Osteocyte (in vitro differentiated cells): ENCODE measurements at regions not wholly inside any gene's neighbourhood (a gene's known extent, or its start where the extent isn't known, plus 50 kb on each side); places are given as distances from the start of the nearest gene placed in this dataset.
"Not testable (repeated sequence)": the region's sequence is repeated elsewhere in the genome, so short reads cannot be mapped to it uniquely, and the experiment has no call there.

Source experiments
- DNase-seq: peaks from one replicate; pipeline ENCODE4 v3.0.0; 2021; ENCODE audit warnings: mixed read lengths; ENCODE audit not compliant: unreplicated experiment; ENCODE audit errors: extremely low spot score
- H3K27ac Mint-ChIP-seq: one replicate; pipeline ENCODE4 v1.8.0; 2021; ENCODE audit warnings: mild to moderate bottlenecking, mixed read lengths; ENCODE audit not compliant: unreplicated experiment
- H3K27me3 Mint-ChIP-seq: one replicate; pipeline ENCODE4 v1.8.0; 2021; ENCODE audit warnings: mixed read lengths; ENCODE audit not compliant: unreplicated experiment
- H3K36me3 Mint-ChIP-seq: one replicate; pipeline ENCODE4 v1.8.0; 2021; ENCODE audit warnings: mixed read lengths; ENCODE audit not compliant: unreplicated experiment
- H3K4me1 Mint-ChIP-seq: one replicate; pipeline ENCODE4 v1.8.0; 2021; ENCODE audit warnings: mixed read lengths; ENCODE audit not compliant: unreplicated experiment
- H3K4me3 Mint-ChIP-seq: one replicate; pipeline ENCODE4 v1.8.0; 2021; ENCODE audit warnings: mild to moderate bottlenecking, moderate library complexity, mixed read lengths; ENCODE audit not compliant: unreplicated experiment
- H3K9me3 Mint-ChIP-seq: one replicate; pipeline ENCODE4 v1.8.0; 2021; ENCODE audit warnings: mixed read lengths; ENCODE audit not compliant: unreplicated experiment
- CTCF ChIP-seq: fragments of 200-600 bp; sonication (generic); IDR thresholded peaks from 2 replicates; pipeline ENCODE4 v1.5.0; 2021; ENCODE audit warnings: antibody characterized with exemption, mild to moderate bottlenecking, moderate library complexity

GRCh38 chr9:33698267-33698666 lies 97.1 kb upstream of the PRSS3 start:
- H3K4me3 Mint-ChIP-seq: no peak overlapping the region
- no peak overlapping the region for H3K27ac Mint-ChIP-seq
- peaks cover 61% of the 10 kb centered on the region for H3K27me3 Mint-ChIP-seq
- no peaks in the 10 kb centered on the region for H3K36me3 Mint-ChIP-seq
- H3K9me3 Mint-ChIP-seq: no peaks in the 10 kb centered on the region
- H3K4me1 Mint-ChIP-seq: no peaks in the 10 kb centered on the region
- no peak for DNase-seq
- no peak for TF ChIP-seq CTCF

- not testable (repeated sequence) for H3K27ac Mint-ChIP-seq, H3K36me3 Mint-ChIP-seq, H3K4me3 Mint-ChIP-seq, H3K9me3 Mint-ChIP-seq, DNase-seq, H3K4me1 Mint-ChIP-seq
- peaks cover 48% of the 10 kb centered on the region for H3K27me3 Mint-ChIP-seq
Measured at GRCh38 chr9:33700940-33701339, 94.4 kb upstream of the PRSS3 start.

- no peak for TF ChIP-seq CTCF
- Mint-ChIP-seq H3K4me3 (no peak overlapping the region), H3K36me3 (peaks cover 2% of the 10 kb centered on the region), H3K4me1 (no peaks in the 10 kb centered on the region), H3K27me3 (peaks cover 53% of the 10 kb centered on the region), H3K9me3 (no peaks in the 10 kb centered on the region), H3K27ac (no peak overlapping the region)
- no peak for DNase-seq
Measured at GRCh38 chr9:33703430-33704102, 91.8 kb upstream of the PRSS3 start.

- H3K9me3 Mint-ChIP-seq, H3K27ac Mint-ChIP-seq, H3K4me3 Mint-ChIP-seq, DNase-seq, H3K4me1 Mint-ChIP-seq, H3K36me3 Mint-ChIP-seq: not testable (repeated sequence)
- peaks cover 51% of the 10 kb centered on the region for H3K27me3 Mint-ChIP-seq
Measured at GRCh38 chr9:33705440-33705839, 89.9 kb upstream of the PRSS3 start.

GRCh38 chr9:33708441-33708840 lies 86.9 kb upstream of the PRSS3 start:
- peaks cover 58% of the 10 kb centered on the region for H3K27me3 Mint-ChIP-seq
- no peak for DNase-seq
- TF ChIP-seq CTCF: no peak
- no peaks in the 10 kb centered on the region for H3K4me1 Mint-ChIP-seq
- H3K27ac Mint-ChIP-seq: no peak overlapping the region
- peaks cover 2% of the 10 kb centered on the region for H3K36me3 Mint-ChIP-seq
- no peak overlapping the region for H3K4me3 Mint-ChIP-seq
- no peaks in the 10 kb centered on the region for H3K9me3 Mint-ChIP-seq

GRCh38 chr9:33709269-33709668 lies 86.1 kb upstream of the PRSS3 start:
- TF ChIP-seq CTCF: no peak
- DNase-seq: no peak
- Mint-ChIP-seq H3K36me3 (peaks cover 2% of the 10 kb centered on the region), H3K9me3 (no peaks in the 10 kb centered on the region), H3K4me3 (no peak overlapping the region), H3K27ac (no peak overlapping the region), H3K27me3 (peaks cover 58% of the 10 kb centered on the region), H3K4me1 (no peaks in the 10 kb centered on the region)

- not testable (repeated sequence) for H3K9me3 Mint-ChIP-seq, H3K4me3 Mint-ChIP-seq, H3K27ac Mint-ChIP-seq, DNase-seq, H3K36me3 Mint-ChIP-seq, H3K4me1 Mint-ChIP-seq
- H3K27me3 Mint-ChIP-seq: peaks cover 65% of the 10 kb centered on the region
Measured at GRCh38 chr9:33711418-33711817, 83.9 kb upstream of the PRSS3 start.
